ENCODE measurements at regions not wholly inside any gene's neighbourhood (a gene's known extent, or its start where the extent isn't known, plus 50 kb on each side); places are given as distances from the start of the nearest gene placed in this dataset.
A peak's percentile ranks its signal among the peaks of the same experiment; 100 is the strongest.
"Not testable (repeated sequence)": the region's sequence is repeated elsewhere in the genome, so short reads cannot be mapped to it uniquely, and the experiment has no call there.

- DNase-seq: not testable (repeated sequence)
Observed at GRCh38 chr16:21422824-21423223, 144.7 kb upstream of the CRYM start.

- not testable (repeated sequence) for DNase-seq
Observed at GRCh38 chr16:21404699-21405098, 126.6 kb upstream of the CRYM start.

- DNase-seq: not testable (repeated sequence)
Observed at GRCh38 chr16:21397866-21398265, 119.8 kb upstream of the CRYM start.

- DNase-seq: not testable (repeated sequence)
Observed at GRCh38 chr16:21396545-21396944, 118.5 kb upstream of the CRYM start.

GRCh38 chr16:21390634-21391033 lies 112.5 kb upstream of the CRYM start:
- not testable (repeated sequence) for DNase-seq

- not testable (repeated sequence) for DNase-seq
Observed at GRCh38 chr16:21389860-21390259, 111.8 kb upstream of the CRYM start.

GRCh38 chr16:21387757-21388156 lies 109.7 kb upstream of the CRYM start:
- DNase-seq: not testable (repeated sequence)

- DNase-seq: not testable (repeated sequence)
Observed at GRCh38 chr16:21386201-21386915, 108.3 kb upstream of the CRYM start.

GRCh38 chr16:21383682-21384081 lies 105.6 kb upstream of the CRYM start:
- not testable (repeated sequence) for DNase-seq

- not testable (repeated sequence) for DNase-seq
Observed at GRCh38 chr16:21379645-21380044, 101.6 kb upstream of the CRYM start.

- not testable (repeated sequence) for DNase-seq
Observed at GRCh38 chr16:21376196-21376899, 98.3 kb upstream of the CRYM start.

GRCh38 chr16:21375334-21375733 lies 97.2 kb upstream of the CRYM start:
- not testable (repeated sequence) for DNase-seq

GRCh38 chr16:21373454-21373853 lies 95.4 kb upstream of the CRYM start:
- not testable (repeated sequence) for DNase-seq

GRCh38 chr16:21372862-21373261 lies 94.8 kb upstream of the CRYM start:
- DNase-seq: not testable (repeated sequence)

- peak; percentile 62 for DNase-seq
Observed at GRCh38 chr16:21372162-21372835, 94.2 kb upstream of the CRYM start.

GRCh38 chr16:21370791-21371190 lies 92.7 kb upstream of the CRYM start:
- DNase-seq: not testable (repeated sequence)

- DNase-seq: not testable (repeated sequence)
Observed at GRCh38 chr16:21368973-21369942, 91.2 kb upstream of the CRYM start.

- DNase-seq: not testable (repeated sequence)
Observed at GRCh38 chr16:21367733-21368421, 89.8 kb upstream of the CRYM start.

- DNase-seq: not testable (repeated sequence)
Observed at GRCh38 chr16:21366998-21367397, 88.9 kb upstream of the CRYM start.

- not testable (repeated sequence) for DNase-seq
Observed at GRCh38 chr16:21365541-21365940, 87.5 kb upstream of the CRYM start.

- DNase-seq: not testable (repeated sequence)
Observed at GRCh38 chr16:21363550-21364223, 85.6 kb upstream of the CRYM start.

Data from NCI-H1417 treated with DMSO at 0.1 percent for 48 hours (cell line).